WTC11 (cell line): ENCODE measurements at regions not wholly inside any gene's neighbourhood (a gene's known extent, or its start where the extent isn't known, plus 50 kb on each side); places are given as distances from the start of the nearest gene placed in this dataset.

Experiments
- CTCF ChIP-seq: fragments of 200-600 bp; IDR thresholded peaks from 2 replicates; pipeline ENCODE4 v1.8.0; 2022; ENCODE audit warnings: antibody characterized with exemption
- E2F1 ChIP-seq: sonication (generic); formaldehyde crosslinking; IDR thresholded peaks from 2 replicates; pipeline ENCODE4 v1.8.0; 2022; ENCODE audit warnings: mild to moderate bottlenecking, missing genetic modification reagents
- ETV6 ChIP-seq: sonication (generic); formaldehyde crosslinking; IDR thresholded peaks from 2 replicates; pipeline ENCODE4 v1.8.1; 2022; ENCODE audit warnings: mild to moderate bottlenecking, missing genetic modification reagents
- PREB ChIP-seq: sonication (generic); formaldehyde crosslinking; IDR thresholded peaks from 2 replicates; pipeline ENCODE4 v1.8.1; 2022; ENCODE audit warnings: mild to moderate bottlenecking, missing genetic modification reagents, moderate library complexity, borderline replicate concordance
- SMAD3 ChIP-seq: sonication (generic); formaldehyde crosslinking; IDR thresholded peaks from 2 replicates; pipeline ENCODE4 v1.8.0; 2022; ENCODE audit warnings: missing genetic modification reagents, mild to moderate bottlenecking, borderline replicate concordance
- TEAD4 ChIP-seq: sonication (generic); formaldehyde crosslinking; IDR thresholded peaks from 2 replicates; pipeline ENCODE4 v1.8.0; 2022; ENCODE audit warnings: mild to moderate bottlenecking, missing genetic modification reagents

GRCh38 chr3:193917158-193917557, 218.8 kb upstream of the HES1 start:
- TF ChIP-seq CTCF (no peak), TEAD4 (no peak), ETV6 (no peak), E2F1 (CRISPR knock-in tag) (no peak), SMAD3 (no peak), PREB (CRISPR knock-in tag) (no peak)
